ENCODE measurements at regions not wholly inside any gene's neighbourhood (a gene's known extent, or its start where the extent isn't known, plus 50 kb on each side); places are given as distances from the start of the nearest gene placed in this dataset.

GRCh38 chr9:28610339-28610738 is 1037.1 kb upstream of the C9orf72 start (continued):
- TF ChIP-seq MYNN (tag by site-specific recombination; IDR thresholded peaks at IDR 0.05; ENCODE audit: borderline replicate concordance) (no peak), ZNF561 (tag by site-specific recombination; IDR thresholded peaks at IDR 0.05; ENCODE audit: borderline replicate concordance) (no peak), ZNF140 (tag by site-specific recombination; IDR thresholded peaks at IDR 0.05) (no peak), ZNF645 (tag by site-specific recombination; IDR thresholded peaks at IDR 0.05) (no peak), ZIC2 (tag by site-specific recombination; IDR thresholded peaks at IDR 0.05) (no peak), ZSCAN5A (tag by site-specific recombination; IDR thresholded peaks at IDR 0.05) (no peak), ZNF148 (tag by site-specific recombination; IDR thresholded peaks at IDR 0.05; ENCODE audit: borderline replicate concordance) (no peak), ZBTB11 (tag by site-specific recombination; conservative IDR thresholded peaks at IDR 0.05; ENCODE audit: low read depth) (no peak)

- TF ChIP-seq YY1 (tag by site-specific recombination; IDR thresholded peaks at IDR 0.05) (no peak), ZFP41 (tag by site-specific recombination; IDR thresholded peaks at IDR 0.05; ENCODE audit: borderline replicate concordance) (no peak), OVOL3 (tag by site-specific recombination; IDR thresholded peaks at IDR 0.05) (no peak), SP2 (tag by site-specific recombination; IDR thresholded peaks at IDR 0.05) (no peak), SCRT1 (tag by site-specific recombination; IDR thresholded peaks at IDR 0.05; ENCODE audit: borderline replicate concordance) (no peak), ZNF433 (tag by site-specific recombination; IDR thresholded peaks at IDR 0.05; ENCODE audit: low read depth) (no peak), ZNF843 (tag by site-specific recombination; IDR thresholded peaks at IDR 0.05) (no peak)
- CTCF ChIA-PET = interaction anchor here (1.2 kb wide), 1 partner anchor 158 kb away, joined by 4 read pairs; no protein-coding TSS in a partner anchor
- Histone ChIP-seq H3K9me3 (ENCODE audit: control insufficient read depth, insufficient read depth, low read depth, low read length) (no peaks in the 10 kb centered on the region), H3K36me3 (ENCODE audit: control insufficient read depth in 2 of 2, insufficient read depth in 1 of 2, low read length in 2 of 2) (no peaks in the 10 kb centered on the region), H3K27ac (ENCODE audit: extremely low read depth, low read depth, low read length) (no peak overlapping the region), H3K4me3 (ENCODE audit: low read depth, low read length) (no peak overlapping the region), H3K4me1 (ENCODE audit: control insufficient read depth, insufficient read depth, low read length) (no peaks in the 10 kb centered on the region)
- POLR2A ChIA-PET = no interaction called here
Observed at GRCh38 chr9:28616310-28616709, 1043.0 kb upstream of the C9orf72 start.

GRCh38 chr9:28620011-28620410 is 1046.7 kb upstream of the C9orf72 start:
- no peak overlapping the region for H3K27ac ChIP-seq (ENCODE audit: extremely low read depth, low read depth, low read length)
- H3K9me3 ChIP-seq (ENCODE audit: control insufficient read depth, insufficient read depth, low read depth, low read length) = no peaks in the 10 kb centered on the region
- ChIA-PET CTCF (no interaction called here), POLR2A (no interaction called here)
- H3K36me3 ChIP-seq (ENCODE audit: control insufficient read depth in 2 of 2, insufficient read depth in 1 of 2, low read length in 2 of 2) = no peaks in the 10 kb centered on the region
- no peaks in the 10 kb centered on the region for H3K4me1 ChIP-seq (ENCODE audit: control insufficient read depth, insufficient read depth, low read length)
- no peak overlapping the region for H3K4me3 ChIP-seq (ENCODE audit: low read depth, low read length)
- no peak for TF ChIP-seq ZNF16 (tag by site-specific recombination; IDR thresholded peaks at IDR 0.05; ENCODE audit: low read depth)
- TF ChIP-seq WT1 (tag by site-specific recombination; IDR thresholded peaks at IDR 0.05) = no peak
- no peak for TF ChIP-seq ZBTB1 (tag by site-specific recombination; IDR thresholded peaks at IDR 0.05)
- TF ChIP-seq ZSCAN23 (tag by site-specific recombination; IDR thresholded peaks at IDR 0.05) = no peak
- TF ChIP-seq ZNF10 (tag by site-specific recombination; IDR thresholded peaks at IDR 0.05) = no peak
- no peak for TF ChIP-seq KLF10 (tag by site-specific recombination; IDR thresholded peaks at IDR 0.05)
- TF ChIP-seq IKZF3 (tag by site-specific recombination; IDR thresholded peaks at IDR 0.05) = no peak
- TF ChIP-seq ZNF704 (tag by site-specific recombination; IDR thresholded peaks at IDR 0.05) = no peak
- TF ChIP-seq PATZ1 (tag by site-specific recombination; IDR thresholded peaks at IDR 0.05) = no peak

All from HEK293 (cell line).